Testis (tissue), 2 donors: ENCODE measurements at regions not wholly inside any gene's neighbourhood (a gene's known extent, or its start where the extent isn't known, plus 50 kb on each side); places are given as distances from the start of the nearest gene placed in this dataset.

Experiments used
- DNase-seq: peaks from one replicate; pipeline ENCODE4 v3.0.0-alpha.2; 2019
- H3K27ac ChIP-seq, 2 donors: fragments of 200-600 bp; sonication (generic); one replicate each; pipeline ENCODE4 v1.5.1; 2019
- H3K27me3 ChIP-seq: fragments of 200-600 bp; sonication (generic); one replicate; pipeline ENCODE4 v1.5.1; 2019
- H3K36me3 ChIP-seq: fragments of 200-600 bp; sonication (generic); one replicate; pipeline ENCODE4 v1.5.1; 2017; ENCODE audit warnings: low read depth; ENCODE audit errors: missing control alignments
- H3K4me1 ChIP-seq: fragments of 200-600 bp; sonication (generic); one replicate; pipeline ENCODE4 v1.5.1; 2019
- H3K4me3 ChIP-seq, 2 donors: fragments of 200-600 bp; sonication (generic); one replicate each; pipeline ENCODE4 v1.5.1; 2017 to 2019
- H3K9me3 ChIP-seq: fragments of 200-600 bp; sonication (generic); one replicate; pipeline ENCODE4 v1.5.1; 2017
- CTCF ChIP-seq, 3 experiments: fragments of 450-650 bp in 2 of 3; fragments of 200-600 bp in 1 of 3; sonication (generic) in 1 of 3; IDR thresholded peaks; one replicate each; pipeline ENCODE4 v1.5.1; 2016 to 2019; ENCODE audit warnings: antibody characterized with exemption in 3 of 3, mild to moderate bottlenecking in 2 of 3, moderate library complexity in 1 of 3
- POLR2A ChIP-seq: fragments of 450-650 bp; IDR thresholded peaks from one replicate; pipeline ENCODE4 v1.6.1; 2017; ENCODE audit warnings: antibody characterized with exemption, mild to moderate bottlenecking, moderate library complexity
- WGBS, 2 donors: methylation state at CpG; one replicate each; pipeline ENCODE4 v1.1.5; 2018; 5-methylcytosine and 5-hydroxymethylcytosine counted together
- intact Hi-C: fragments of 100-400 bp; cut with DNase I; formaldehyde crosslinking; loops from one replicate; pipeline ENCODE4 v1.15.1; 2023; ENCODE audit warnings: low total_unique reads

- no peak overlapping the region for H3K27ac ChIP-seq
These were observed 226.0 kb downstream of the BMP7 start for GRCh38 chr20:57040466-57040865.

GRCh38 chr20:57040924-57041323, 225.5 kb downstream of the BMP7 start:
- H3K27me3 ChIP-seq = no peaks in the 10 kb centered on the region
- no peak for DNase-seq
- no peak overlapping the region for H3K4me3 ChIP-seq
- no peaks in the 10 kb centered on the region for H3K9me3 ChIP-seq
- H3K4me1 ChIP-seq = no peaks in the 10 kb centered on the region
- 58 to 66% methylated on average over 8 of the region's 8 CpGs for WGBS, 2 donors
- H3K36me3 ChIP-seq = no peaks in the 10 kb centered on the region
- TF ChIP-seq POLR2A (no peak), CTCF (IDR thresholded peaks at IDR 0.05) (no peak)
- intact Hi-C loops = no loop called here
- H3K27ac ChIP-seq = no peak overlapping the region

More at GRCh38 chr20:57040466-57040865, 226.0 kb downstream of the BMP7 start:
- no peak overlapping the region for H3K4me3 ChIP-seq
- H3K36me3 ChIP-seq = no peaks in the 10 kb centered on the region
- DNase-seq = no peak
- H3K9me3 ChIP-seq = no peaks in the 10 kb centered on the region
- no peaks in the 10 kb centered on the region for H3K27me3 ChIP-seq
- TF ChIP-seq POLR2A = no peak
- no peak for TF ChIP-seq CTCF (IDR thresholded peaks at IDR 0.05)
- 81 to 83% methylated on average over 3 of the region's 3 CpGs for WGBS, 2 donors
- intact Hi-C loops = no loop called here
- H3K4me1 ChIP-seq = no peaks in the 10 kb centered on the region

- no peak for DNase-seq
- Histone ChIP-seq H3K4me1 (no peaks in the 10 kb centered on the region), H3K27me3 (no peaks in the 10 kb centered on the region), H3K27ac (no peak overlapping the region), H3K9me3 (no peaks in the 10 kb centered on the region), H3K4me3 (no peak overlapping the region), H3K36me3 (no peaks in the 10 kb centered on the region)
- WGBS, 2 donors = 80 to 85% methylated on average over 5 of the region's 5 CpGs
- TF ChIP-seq POLR2A = no peak
- TF ChIP-seq CTCF (IDR thresholded peaks at IDR 0.05) = no peak
- intact Hi-C loops = no loop called here
These were observed 223.3 kb downstream of the BMP7 start for GRCh38 chr20:57043091-57043490.

GRCh38 chr20:57043669-57044268, 222.7 kb downstream of the BMP7 start:
- H3K4me3 ChIP-seq = no peak overlapping the region
- no peak overlapping the region for H3K27ac ChIP-seq
- 60 to 71% methylated on average over 14 to 16 of the region's 16 CpGs for WGBS, 2 donors
- no peaks in the 10 kb centered on the region for H3K4me1 ChIP-seq
- TF ChIP-seq CTCF (IDR thresholded peaks at IDR 0.05) (no peak), POLR2A (no peak)
- no peaks in the 10 kb centered on the region for H3K27me3 ChIP-seq
- intact Hi-C loops = no loop called here
- no peak for DNase-seq
- no peaks in the 10 kb centered on the region for H3K9me3 ChIP-seq
- no peaks in the 10 kb centered on the region for H3K36me3 ChIP-seq

- no peaks in the 10 kb centered on the region for H3K9me3 ChIP-seq
- no peak for DNase-seq
- 56 to 63% methylated on average over 20 of the region's 20 CpGs for whole genome bisulfite sequencing, 2 donors
- H3K27ac ChIP-seq = no peak overlapping the region
- H3K4me1 ChIP-seq = no peaks in the 10 kb centered on the region
- no peaks in the 10 kb centered on the region for H3K36me3 ChIP-seq
- TF ChIP-seq POLR2A (no peak), CTCF (IDR thresholded peaks at IDR 0.05) (no peak)
- H3K4me3 ChIP-seq = no peak overlapping the region
- H3K27me3 ChIP-seq = no peaks in the 10 kb centered on the region
- intact Hi-C loops = no loop called here
These were observed 219.0 kb downstream of the BMP7 start for GRCh38 chr20:57047281-57048026.
